PC-3 (cell line): ENCODE measurements at regions not wholly inside any gene's neighbourhood (a gene's known extent, or its start where the extent isn't known, plus 50 kb on each side); places are given as distances from the start of the nearest gene placed in this dataset.

Source experiments
- ATAC-seq: fragments of 200-7000 bp; cut with Tn5 transposase; 2 replicates; pipeline ENCODE4 v1.9.1; 2020; ENCODE audit warnings: mild to moderate bottlenecking, moderate library complexity
- BruUV-seq: library from RNA; stranded (reverse); fragments of 400-500 nt; replicated peaks from 2 replicates; lab custom pipeline; 2021; lab: Mats Ljungman, UMichigan
- CTCF ChIA-PET: fragments of 300-600 bp; sonication (Branson Sonifier 250); formaldehyde crosslinking; loops from one replicate; lab custom pipeline; 2022; ENCODE audit warnings: antibody characterized with exemption; lab: Charles Lee
- POLR2A ChIA-PET: fragments of 300-600 bp; sonication (Branson Sonifier 250); formaldehyde crosslinking; loops from one replicate; lab custom pipeline; 2022; ENCODE audit warnings: antibody characterized with exemption; ENCODE audit not compliant: unreplicated experiment; lab: Charles Lee
- DNase-seq: peaks from one replicate; pipeline ENCODE4 v3.0.0-alpha.2; 2015
- H2AFZ ChIP-seq: fragments of 300-600 bp; sonication (generic); 2 replicates; pipeline ENCODE4 v1.6.0; 2016; ENCODE audit warnings: antibody characterized with exemption, low read length
- H3F3A ChIP-seq: fragments of 300-600 bp; sonication (generic); one replicate; pipeline ENCODE4 v1.6.0; 2017; ENCODE audit warnings: antibody characterized with exemption, low read length, control low read depth, mild to moderate bottlenecking; ENCODE audit not compliant: unreplicated experiment
- H3K27ac ChIP-seq: fragments of 300-600 bp; sonication (generic); 2 replicates; pipeline ENCODE4 v1.5.1; 2016; ENCODE audit warnings: mild to moderate bottlenecking, low read length
- H3K27me3 ChIP-seq: fragments of 300-600 bp; sonication (generic); 2 replicates; pipeline ENCODE4 v1.6.1; 2016; ENCODE audit warnings: low read length, mixed read lengths
- H3K36me3 ChIP-seq: fragments of 300-600 bp; sonication (generic); 2 replicates; pipeline ENCODE4 v1.6.1; 2016; ENCODE audit warnings: low read depth, mixed run types, low read length, mixed read lengths
- H3K4me1 ChIP-seq: fragments of 300-600 bp; sonication (generic); 2 replicates; pipeline ENCODE4 v1.5.1; 2016; ENCODE audit warnings: low read length; ENCODE audit not compliant: insufficient read depth
- H3K4me2 ChIP-seq: fragments of 300-600 bp; sonication (generic); 2 replicates; pipeline ENCODE4 v1.6.0; 2016; ENCODE audit warnings: low read length
- H3K4me3 ChIP-seq: fragments of 300-600 bp; sonication (generic); 2 replicates; pipeline ENCODE4 v1.5.1; 2016; ENCODE audit warnings: mild to moderate bottlenecking, low read length, mixed read lengths
- H3K79me2 ChIP-seq: fragments of 300-600 bp; sonication (generic); 2 replicates; pipeline ENCODE4 v1.6.1; 2017; ENCODE audit warnings: low read length, mixed read lengths
- H3K9ac ChIP-seq: fragments of 300-600 bp; sonication (generic); 2 replicates; pipeline ENCODE4 v1.6.0; 2016; ENCODE audit warnings: mild to moderate bottlenecking, low read length
- H3K9me2 ChIP-seq: fragments of 300-600 bp; sonication (generic); replicated peaks from 2 replicates; pipeline ENCODE4 v1.6.1; 2016; ENCODE audit warnings: mixed run types, low read length, mixed read lengths
- H3K9me3 ChIP-seq: fragments of 300-600 bp; sonication (generic); 2 replicates; pipeline ENCODE4 v1.6.1; 2016; ENCODE audit warnings: low read length, mixed read lengths
- H4K20me1 ChIP-seq: fragments of 300-600 bp; sonication (generic); 2 replicates; pipeline ENCODE4 v1.6.1; 2016; ENCODE audit warnings: low read length, mixed read lengths
- CTCF ChIP-seq: fragments of 300-600 bp; sonication (generic); conservative IDR thresholded peaks from 2 replicates; pipeline ENCODE4 v1.5.1; 2017; ENCODE audit warnings: antibody characterized with exemption, low read depth, mild to moderate bottlenecking, low read length
- EZH2 ChIP-seq: fragments of 300-600 bp; sonication (generic); IDR thresholded peaks from one replicate; pipeline ENCODE4 v1.6.1; 2017; ENCODE audit warnings: antibody characterized with exemption, mild to moderate bottlenecking, low read length; ENCODE audit not compliant: unreplicated experiment
- EZH2phosphoT487 ChIP-seq: fragments of 300-600 bp; sonication (generic); IDR thresholded peaks from 2 replicates; pipeline ENCODE4 v1.6.1; 2018; ENCODE audit warnings: mild to moderate bottlenecking, antibody characterized with exemption, low read length, borderline replicate concordance
- intact Hi-C: fragments of 100-400 bp; cut with micrococcal nuclease; formaldehyde crosslinking; loops from 2 replicates; pipeline ENCODE4 v1.9.0; 2023

GRCh38 chr10:133026726-133027395, 60.9 kb upstream of the ADGRA1 start:
- H3K4me3 ChIP-seq: no peak overlapping the region
- TF ChIP-seq CTCF (no peak), EZH2phosphoT487 (no peak), EZH2 (no peak)
- H3K9me3 ChIP-seq: no peaks in the 10 kb centered on the region
- ChIA-PET POLR2A (no interaction called here), CTCF (no interaction called here)
- no peak overlapping the region for H2AFZ ChIP-seq
- no peaks in the 10 kb centered on the region for H4K20me1 ChIP-seq
- BruUV-seq: no TSS peak
- peaks cover 77% of the 10 kb centered on the region for H3K27me3 ChIP-seq
- DNase-seq (no peak), ATAC-seq (no peak)
- H3K9ac ChIP-seq: no peak overlapping the region
- H3K27ac ChIP-seq: no peak overlapping the region
- H3K36me3 ChIP-seq: no peaks in the 10 kb centered on the region
- no peaks in the 10 kb centered on the region for H3K9me2 ChIP-seq
- no peak overlapping the region for H3K4me2 ChIP-seq
- no peaks in the 10 kb centered on the region for H3K4me1 ChIP-seq
- no peaks in the 10 kb centered on the region for H3F3A ChIP-seq
- intact Hi-C loops: no loop called here
- H3K79me2 ChIP-seq: no peaks in the 10 kb centered on the region

GRCh38 chr10:133026171-133026570, 61.6 kb upstream of the ADGRA1 start:
- H3K79me2 ChIP-seq: no peaks in the 10 kb centered on the region
- DNase-seq: no peak
- no peak overlapping the region for H3K9ac ChIP-seq
- H3K4me2 ChIP-seq: no peak overlapping the region
- TF ChIP-seq CTCF (no peak), EZH2phosphoT487 (no peak), EZH2 (no peak)
- intact Hi-C loops: no loop called here
- peaks cover 70% of the 10 kb centered on the region for H3K27me3 ChIP-seq
- no peak overlapping the region for H3K27ac ChIP-seq
- ATAC-seq: no peak
- H3K4me3 ChIP-seq: no peak overlapping the region
- H4K20me1 ChIP-seq: no peaks in the 10 kb centered on the region
- no peaks in the 10 kb centered on the region for H3K9me2 ChIP-seq
- BruUV-seq: no TSS peak
- H2AFZ ChIP-seq: no peak overlapping the region
- CTCF ChIA-PET: no interaction called here
- H3K9me3 ChIP-seq: no peaks in the 10 kb centered on the region
- POLR2A ChIA-PET: no interaction called here
- H3K4me1 ChIP-seq: no peaks in the 10 kb centered on the region
- no peaks in the 10 kb centered on the region for H3F3A ChIP-seq
- H3K36me3 ChIP-seq: no peaks in the 10 kb centered on the region

GRCh38 chr10:133025558-133026090, 62.1 kb upstream of the ADGRA1 start:
- ChIA-PET CTCF (no interaction called here), POLR2A (no interaction called here)
- H3K79me2 ChIP-seq: no peaks in the 10 kb centered on the region
- no peaks in the 10 kb centered on the region for H3K9me2 ChIP-seq
- no peak overlapping the region for H3K4me3 ChIP-seq
- H3K27me3 ChIP-seq: peaks cover 64% of the 10 kb centered on the region
- no peaks in the 10 kb centered on the region for H4K20me1 ChIP-seq
- H3K27ac ChIP-seq: no peak overlapping the region
- TF ChIP-seq CTCF (no peak), EZH2 (no peak), EZH2phosphoT487 (no peak)
- no peak for ATAC-seq
- H3K9me3 ChIP-seq: no peaks in the 10 kb centered on the region
- BruUV-seq: no TSS peak
- no peak overlapping the region for H2AFZ ChIP-seq
- no peak overlapping the region for H3K9ac ChIP-seq
- H3K4me1 ChIP-seq: no peaks in the 10 kb centered on the region
- no peak for DNase-seq
- no peak overlapping the region for H3K4me2 ChIP-seq
- intact Hi-C loops: no loop called here
- no peaks in the 10 kb centered on the region for H3K36me3 ChIP-seq
- H3F3A ChIP-seq: no peaks in the 10 kb centered on the region
